AG10803 (cell line): ENCODE measurements at regions not wholly inside any gene's neighbourhood (a gene's known extent, or its start where the extent isn't known, plus 50 kb on each side); places are given as distances from the start of the nearest gene placed in this dataset.
"Not testable (repeated sequence)": the region's sequence is repeated elsewhere in the genome, so short reads cannot be mapped to it uniquely, and the experiment has no call there.

Source experiments
- DNase-seq: peaks from one replicate; pipeline ENCODE4 v3.0.0; 2010; ENCODE audit warnings: low read depth
- H3K4me3 ChIP-seq: 2 replicates; pipeline ENCODE4 v1.5.1; 2011; ENCODE audit warnings: mild to moderate bottlenecking, low read length, control low read depth
- TF ChIP-seq, protein P1 (sequence below): conservative IDR thresholded peaks from 2 replicates; pipeline ENCODE4 v1.5.1; 2011; ENCODE audit warnings: mild to moderate bottlenecking, low read length, control low read depth, inconsistent platforms

GRCh38 chr12:11543457-11544158 lies 105.9 kb upstream of the ETV6 start:
- TF ChIP-seq, protein P1, sequence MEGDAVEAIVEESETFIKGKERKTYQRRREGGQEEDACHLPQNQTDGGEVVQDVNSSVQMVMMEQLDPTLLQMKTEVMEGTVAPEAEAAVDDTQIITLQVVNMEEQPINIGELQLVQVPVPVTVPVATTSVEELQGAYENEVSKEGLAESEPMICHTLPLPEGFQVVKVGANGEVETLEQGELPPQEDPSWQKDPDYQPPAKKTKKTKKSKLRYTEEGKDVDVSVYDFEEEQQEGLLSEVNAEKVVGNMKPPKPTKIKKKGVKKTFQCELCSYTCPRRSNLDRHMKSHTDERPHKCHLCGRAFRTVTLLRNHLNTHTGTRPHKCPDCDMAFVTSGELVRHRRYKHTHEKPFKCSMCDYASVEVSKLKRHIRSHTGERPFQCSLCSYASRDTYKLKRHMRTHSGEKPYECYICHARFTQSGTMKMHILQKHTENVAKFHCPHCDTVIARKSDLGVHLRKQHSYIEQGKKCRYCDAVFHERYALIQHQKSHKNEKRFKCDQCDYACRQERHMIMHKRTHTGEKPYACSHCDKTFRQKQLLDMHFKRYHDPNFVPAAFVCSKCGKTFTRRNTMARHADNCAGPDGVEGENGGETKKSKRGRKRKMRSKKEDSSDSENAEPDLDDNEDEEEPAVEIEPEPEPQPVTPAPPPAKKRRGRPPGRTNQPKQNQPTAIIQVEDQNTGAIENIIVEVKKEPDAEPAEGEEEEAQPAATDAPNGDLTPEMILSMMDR, result no peak
- DNase-seq, result no peak
- no peak overlapping the region for H3K4me3 ChIP-seq

DNA sequence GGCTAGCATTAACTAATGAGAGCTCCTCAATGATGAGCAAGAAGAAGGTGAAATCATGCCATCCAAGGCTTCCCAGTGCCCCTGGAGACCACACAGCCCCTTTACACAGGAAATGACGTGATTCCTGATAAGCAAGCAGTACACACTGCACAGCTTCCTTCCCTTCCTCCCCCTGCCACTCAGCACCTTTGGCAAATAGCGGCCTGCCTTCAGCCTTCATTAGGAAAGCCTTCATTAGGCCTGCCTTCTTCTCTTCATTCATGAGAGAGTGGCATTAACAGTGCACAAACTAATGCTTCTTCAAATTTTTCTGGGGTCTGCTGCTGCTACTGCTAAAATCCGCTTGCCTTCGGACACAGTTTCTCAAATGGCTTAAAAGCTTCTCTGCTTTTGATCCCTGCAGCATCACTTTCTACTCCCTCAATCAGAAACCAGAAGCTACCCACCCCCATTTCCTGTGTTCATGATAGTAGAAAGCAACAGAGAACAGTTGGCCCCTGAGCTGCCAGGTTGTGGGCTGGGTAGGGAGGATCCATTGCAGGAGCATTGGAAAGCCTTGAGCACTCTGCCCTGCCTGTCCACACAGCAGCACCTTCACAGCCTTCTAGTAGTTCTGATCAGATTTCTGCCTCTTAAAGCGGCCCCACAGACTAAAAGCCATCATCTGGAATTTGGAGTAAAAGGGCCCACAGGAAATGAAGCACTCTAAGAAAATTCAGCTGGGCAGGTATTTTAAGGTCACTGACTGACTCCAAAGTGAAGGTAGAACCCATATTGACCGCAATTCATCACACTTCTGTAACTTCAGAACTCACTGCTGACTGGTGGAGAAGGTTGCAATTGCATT lies 103.8 kb upstream of the ETV6 start:
- TF ChIP-seq, protein P1, result no peak
- no peak overlapping the region for H3K4me3 ChIP-seq
- no peak for DNase-seq

GRCh38 chr12:11546582-11547270 lies 102.7 kb upstream of the ETV6 start:
- not testable (repeated sequence) for H3K4me3 ChIP-seq, DNase-seq

- DNase-seq, H3K4me3 ChIP-seq: not testable (repeated sequence)
Measured at GRCh38 chr12:11547271-11547646, 102.2 kb upstream of the ETV6 start.

DNA sequence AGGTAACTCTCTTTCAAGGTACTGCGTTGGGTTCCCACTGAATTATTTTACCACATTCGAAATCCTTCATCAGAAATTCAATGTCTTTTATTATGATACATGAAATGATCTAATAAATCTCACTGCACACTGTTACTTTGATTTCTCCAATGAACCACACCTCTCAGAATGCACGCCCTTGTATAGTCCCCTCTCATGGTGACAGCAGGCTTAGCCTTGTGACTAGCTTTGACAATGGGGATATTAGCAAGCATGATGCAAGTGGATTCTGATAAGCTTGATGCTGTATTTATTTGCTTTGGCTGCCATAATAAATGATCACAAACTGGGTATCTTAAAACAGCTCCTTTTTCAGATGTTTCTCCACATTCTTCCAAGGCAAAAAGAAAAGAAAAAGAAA lies 100.4 kb upstream of the ETV6 start:
- no peak for DNase-seq
- TF ChIP-seq, protein P1, result no peak
- H3K4me3 ChIP-seq, result no peak overlapping the region

DNA sequence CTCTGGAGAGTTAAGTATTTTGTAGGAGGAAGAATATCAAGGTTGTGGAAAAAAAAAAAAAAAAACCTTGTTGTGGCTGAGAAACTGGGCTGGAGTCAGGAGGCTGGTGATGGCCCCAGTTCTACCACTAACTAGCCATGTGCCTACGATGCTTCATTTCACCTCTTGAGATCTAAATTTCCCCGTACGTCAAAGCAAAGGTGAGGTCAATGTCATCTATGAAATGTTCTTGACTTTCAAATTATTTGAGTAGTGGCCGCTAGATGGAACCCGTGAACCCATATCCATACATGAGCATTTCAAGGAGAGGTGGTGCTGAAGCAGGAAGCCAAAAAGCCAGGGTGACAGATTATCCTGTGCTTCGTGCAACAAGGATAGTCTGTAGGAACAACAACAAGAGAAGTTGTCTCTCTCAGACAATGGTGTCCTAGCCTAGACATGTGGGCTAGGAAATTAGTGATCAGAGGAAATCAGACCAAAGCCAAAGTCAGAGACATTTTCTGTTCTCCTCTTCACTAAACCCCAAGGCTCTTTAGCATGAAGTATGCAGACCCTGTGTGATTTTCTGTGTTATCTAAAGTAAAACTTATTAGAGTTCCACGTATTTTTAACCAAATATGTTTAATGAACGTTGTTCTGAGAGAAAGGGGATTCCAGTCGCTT lies 95.5 kb upstream of the ETV6 start:
- TF ChIP-seq, protein P1, result peak; percentile 70

GRCh38 chr12:11555195-11555594 lies 94.3 kb upstream of the ETV6 start:
- DNase-seq, result no peak
- no peak overlapping the region for H3K4me3 ChIP-seq
- TF ChIP-seq, protein P1, result no peak

More for the DNA sequence above, 95.5 kb upstream of the ETV6 start:
- DNase-seq, result peak; percentile 61
- no peak overlapping the region for H3K4me3 ChIP-seq
